RCC 7860 (cell line): ENCODE measurements at regions not wholly inside any gene's neighbourhood (a gene's known extent, or its start where the extent isn't known, plus 50 kb on each side); places are given as distances from the start of the nearest gene placed in this dataset.

Experiments
- DNase-seq: peaks from one replicate; pipeline ENCODE4 v3.0.0-alpha.2; 2015; ENCODE audit warnings: low spot score
- FAIRE-seq: peaks from 2 replicates; lab custom pipeline; 2012; peaks lifted over from hg19 to GRCh38; lab: Jason Lieb, UNC

- no peak for FAIRE-seq
- DNase-seq = no peak
Observed at GRCh38 chr12:66848967-66849366, 170.1 kb upstream of the GRIP1 start.

GRCh38 chr12:66851134-66851533, 172.3 kb upstream of the GRIP1 start:
- DNase-seq (no peak), FAIRE-seq (no peak)

- FAIRE-seq = no peak
- DNase-seq = no peak
Observed at GRCh38 chr12:66852091-66852490, 173.2 kb upstream of the GRIP1 start.

GRCh38 chr12:66852765-66853164, 173.9 kb upstream of the GRIP1 start:
- FAIRE-seq = no peak
- DNase-seq = no peak

- no peak for DNase-seq
- FAIRE-seq = no peak
Observed at GRCh38 chr12:66859751-66860440, 181.0 kb upstream of the GRIP1 start.

- no peak for FAIRE-seq
- DNase-seq = no peak
Observed at GRCh38 chr12:66860752-66861750, 182.2 kb upstream of the GRIP1 start.

GRCh38 chr12:66862356-66862985, 183.6 kb upstream of the GRIP1 start:
- FAIRE-seq = no peak
- no peak for DNase-seq

- FAIRE-seq (no peak), DNase-seq (no peak)
Observed at GRCh38 chr12:66863276-66863675, 184.4 kb upstream of the GRIP1 start.

GRCh38 chr12:66877925-66878324, 199.0 kb upstream of the GRIP1 start:
- DNase-seq (no peak), FAIRE-seq (no peak)

- no peak for DNase-seq
- no peak for FAIRE-seq
Observed at GRCh38 chr12:66879409-66879808, 200.5 kb upstream of the GRIP1 start.

GRCh38 chr12:66881386-66881785, 202.5 kb upstream of the GRIP1 start:
- FAIRE-seq = no peak
- no peak for DNase-seq

- DNase-seq = no peak
- FAIRE-seq = no peak
Observed at GRCh38 chr12:66884091-66884490, 205.2 kb upstream of the GRIP1 start.

GRCh38 chr12:66885115-66885875, 206.4 kb upstream of the GRIP1 start:
- DNase-seq (no peak), FAIRE-seq (no peak)

GRCh38 chr12:66896797-66897196, 217.9 kb upstream of the GRIP1 start:
- DNase-seq (no peak), FAIRE-seq (no peak)

GRCh38 chr12:66898700-66899469, 220.0 kb upstream of the GRIP1 start:
- FAIRE-seq = no peak
- DNase-seq = no peak

- DNase-seq (no peak), FAIRE-seq (no peak)
Observed at GRCh38 chr12:66899588-66899987, 220.7 kb upstream of the GRIP1 start.

GRCh38 chr12:66900616-66901015, 221.7 kb upstream of the GRIP1 start:
- no peak for FAIRE-seq
- DNase-seq = no peak

- DNase-seq (no peak), FAIRE-seq (no peak)
Observed at GRCh38 chr12:66901138-66901932, 222.5 kb upstream of the GRIP1 start.

- FAIRE-seq (no peak), DNase-seq (no peak)
Observed at GRCh38 chr12:66902020-66902419, 223.1 kb upstream of the GRIP1 start.
